Heart left ventricle (tissue), 16 donors: ENCODE measurements at regions not wholly inside any gene's neighbourhood (a gene's known extent, or its start where the extent isn't known, plus 50 kb on each side); places are given as distances from the start of the nearest gene placed in this dataset.

Experiments
- ATAC-seq, 4 donors: fragments of 200-7000 bp; cut with Tn5 transposase; one replicate each; pipeline ENCODE4 v1.9.1; 2020 to 2022; ENCODE audit warnings: moderate library complexity in 4 of 4, mild to moderate bottlenecking in 3 of 4, moderate number of reproducible peaks in 1 of 4
- DNase-seq, 5 donors: peaks; one replicate each; pipeline ENCODE4 v3.0.0-alpha.2; 2020
- H3K27ac ChIP-seq, 12 donors: fragments of 200-600 bp; sonication (generic) in 4 of 12; one replicate each; pipeline versions ENCODE4 v1.5.0 to v1.8.0; 2016 to 2022; ENCODE audit warnings: mild to moderate bottlenecking in 2 of 12
- H3K27me3 ChIP-seq, 9 donors: fragments of 200-600 bp; sonication (generic) in 2 of 9; one replicate each; pipeline versions ENCODE4 v1.5.1 to v1.8.0; 2016 to 2022; ENCODE audit warnings: mild to moderate bottlenecking in 3 of 9
- H3K36me3 ChIP-seq, 9 donors: fragments of 200-600 bp; sonication (generic) in 2 of 9; one replicate each; pipeline versions ENCODE4 v1.5.0 to v1.8.0; 2018 to 2022; ENCODE audit warnings: mild to moderate bottlenecking in 2 of 9
- H3K4me1 ChIP-seq, 12 donors: fragments of 200-600 bp; sonication (generic) in 4 of 12; one replicate each; pipeline versions ENCODE4 v1.5.0 to v1.8.0; 2016 to 2022; ENCODE audit warnings: mild to moderate bottlenecking in 3 of 12
- H3K4me3 ChIP-seq, 12 donors: fragments of 200-600 bp; sonication (generic) in 4 of 12; one replicate each; pipeline versions ENCODE4 v1.5.0 to v1.8.0; 2017 to 2022; ENCODE audit warnings: mild to moderate bottlenecking in 9 of 12, moderate library complexity in 4 of 12
- H3K9me3 ChIP-seq, 12 donors: fragments of 200-600 bp; sonication (generic) in 4 of 12; one replicate each; pipeline versions ENCODE4 v1.5.0 to v1.8.0; 2016 to 2022; ENCODE audit warnings: mild to moderate bottlenecking in 1 of 12
- CTCF ChIP-seq, 12 donors: fragments of 200-600 bp; sonication (generic) in 4 of 12; IDR thresholded peaks; one replicate each; pipeline versions ENCODE4 v1.5.0 to v1.8.0; 2018 to 2022; ENCODE audit warnings: antibody characterized with exemption in 12 of 12, mild to moderate bottlenecking in 5 of 12
- POLR2A ChIP-seq, 2 donors: fragments of 450-650 bp; IDR thresholded peaks; one replicate each; pipeline ENCODE4 v1.6.1; 2017; ENCODE audit warnings: antibody characterized with exemption in 2 of 2, mild to moderate bottlenecking in 2 of 2, moderate library complexity in 2 of 2
- WGBS, 4 donors: extraction: QIAGEN DNeasy Blood & Tissue Kit in 2 of 4; methylation state at CpG; one replicate each; pipeline versions ENCODE4 v1.1.5 to v1.1.7; 2013 to 2018; 5-methylcytosine and 5-hydroxymethylcytosine counted together
- intact Hi-C, 10 donors: fragments of 100-400 bp; cut with DNase I; formaldehyde crosslinking; loops; one replicate each; pipeline versions ENCODE4 v1.11.1 to v1.14.2; 2022
- donor health status: ischemic (EF 13 %, LVEDD 7.1; RV severe dilation, severe dysfunction).
- donor health status: healthy with polysubstance abuse.
- donor health status: DM: no; HTN: yes; CAD: no.
- donor health status: DM: no; HTN: no; CAD: no.
- donor health status: ischemic (EF 25% LVEDD 6.9; RV normal size, moderate dysfunction).
- donor health status: ischemic (EF 25% LVEDD 5.7; RV mildly dilated, moderate dysfunction).
- donor health status: healthy.
- donor health status: DM: yes; HTN: yes; CAD: no.
- donor health status: ischemic (EF 35%, LVEDD 5.7; RV mildly dilated, moderate dysfunction).
- donor health status: nonischemic (EF 11% LVEDD 7.7; RV severe dilation, severe dysfunction).
- donor health status: DM: yes; HTN: yes; CAD: no.
- donor health status: PGD.
- donor health status: ischemic (EF 29% LVEDD 5.4; RV normal size, mild dysfunction).
- donor health status: nonischemic (EF 23%, LVEDD 6.1; RV moderate dilation, normal function).

GRCh38 chr11:13119361-13119760 lies 110.2 kb downstream of the RASSF10 start:
- H3K4me1 ChIP-seq = no peaks in the 10 kb centered on the region
- no peak overlapping the region for H3K4me3 ChIP-seq
- WGBS, 4 donors = 86 to 100% (median 98%) methylated on average over 2 of the region's 2 CpGs
- intact Hi-C loops = no loop called here
- H3K36me3 ChIP-seq = no peaks in the 10 kb centered on the region
- no peaks in the 10 kb centered on the region for H3K27me3 ChIP-seq
- ATAC-seq = no peak
- no peak overlapping the region for H3K27ac ChIP-seq
- peaks cover 0 to 13% (median 2%) of the 10 kb centered on the region in 12 donors for H3K9me3 ChIP-seq
- no peak for TF ChIP-seq CTCF (IDR thresholded peaks at IDR 0.05)
- no peak for TF ChIP-seq POLR2A (IDR thresholded peaks at IDR 0.05)
- DNase-seq = no peak

- Histone ChIP-seq H3K36me3 (no peaks in the 10 kb centered on the region), H3K4me3 (no peak overlapping the region), H3K9me3 (peaks cover 0 to 13% (median 2%) of the 10 kb centered on the region in 12 donors), H3K27ac (no peak overlapping the region), H3K4me1 (no peaks in the 10 kb centered on the region), H3K27me3 (no peaks in the 10 kb centered on the region)
- intact Hi-C loops = no loop called here
- DNase-seq (no peak), ATAC-seq (no peak)
- TF ChIP-seq CTCF (IDR thresholded peaks at IDR 0.05) (no peak), POLR2A (IDR thresholded peaks at IDR 0.05) (no peak)
- WGBS, 4 donors = 79 to 100% (median 93%) methylated on average over 1 of the region's 1 CpG
Measured at GRCh38 chr11:13119941-13120520, 110.9 kb downstream of the RASSF10 start.

GRCh38 chr11:13120691-13121090 lies 111.6 kb downstream of the RASSF10 start:
- no peaks in the 10 kb centered on the region for H3K4me1 ChIP-seq
- H3K9me3 ChIP-seq = peaks cover 0 to 16% (median 2%) of the 10 kb centered on the region in 12 donors
- intact Hi-C loops = no loop called here
- ATAC-seq = no peak
- H3K36me3 ChIP-seq = no peaks in the 10 kb centered on the region
- H3K27ac ChIP-seq = no peak overlapping the region
- 63 to 66% (median 64%) methylated on average over 3 of the region's 3 CpGs for WGBS, 4 donors
- H3K27me3 ChIP-seq = no peaks in the 10 kb centered on the region
- no peak overlapping the region for H3K4me3 ChIP-seq
- TF ChIP-seq POLR2A (IDR thresholded peaks at IDR 0.05) = no peak
- TF ChIP-seq CTCF (IDR thresholded peaks at IDR 0.05) = no peak
- DNase-seq = no peak

- no peak overlapping the region for H3K4me3 ChIP-seq
- peaks cover 0 to 3% (median 0%) of the 10 kb centered on the region in 9 donors for H3K27me3 ChIP-seq
- no peak overlapping the region for H3K27ac ChIP-seq
- H3K36me3 ChIP-seq = no peaks in the 10 kb centered on the region
- no peak for ATAC-seq
- intact Hi-C loops = no loop called here
- DNase-seq = no peak
- H3K9me3 ChIP-seq = peaks cover 0 to 21% (median 2%) of the 10 kb centered on the region in 12 donors
- TF ChIP-seq CTCF (IDR thresholded peaks at IDR 0.05) = no peak
- WGBS, 4 donors = 84 to 92% (median 89%) methylated on average over 7 of the region's 7 CpGs
- H3K4me1 ChIP-seq = no peaks in the 10 kb centered on the region
Measured at GRCh38 chr11:13126430-13126829, 117.3 kb downstream of the RASSF10 start.
